Fibroblast of pulmonary artery (primary cell): ENCODE measurements at regions not wholly inside any gene's neighbourhood (a gene's known extent, or its start where the extent isn't known, plus 50 kb on each side); places are given as distances from the start of the nearest gene placed in this dataset.
"Not testable (repeated sequence)": the region's sequence is repeated elsewhere in the genome, so short reads cannot be mapped to it uniquely, and the experiment has no call there.

ENCODE experiments used
- DNase-seq: peaks from one replicate; pipeline ENCODE4 v3.0.0-alpha.2; 2010; ENCODE audit warnings: low read depth
- H3K4me3 ChIP-seq: replicated peaks from 2 replicates; pipeline ENCODE4 v1.5.1; 2011; ENCODE audit warnings: low read depth, mild to moderate bottlenecking, control low read depth, low read length, moderate library complexity
- CTCF ChIP-seq: IDR thresholded peaks from 2 replicates; pipeline ENCODE4 v1.5.1; 2011; ENCODE audit warnings: mild to moderate bottlenecking, control low read depth, low read length, inconsistent platforms; ENCODE audit errors: missing control alignments

DNA sequence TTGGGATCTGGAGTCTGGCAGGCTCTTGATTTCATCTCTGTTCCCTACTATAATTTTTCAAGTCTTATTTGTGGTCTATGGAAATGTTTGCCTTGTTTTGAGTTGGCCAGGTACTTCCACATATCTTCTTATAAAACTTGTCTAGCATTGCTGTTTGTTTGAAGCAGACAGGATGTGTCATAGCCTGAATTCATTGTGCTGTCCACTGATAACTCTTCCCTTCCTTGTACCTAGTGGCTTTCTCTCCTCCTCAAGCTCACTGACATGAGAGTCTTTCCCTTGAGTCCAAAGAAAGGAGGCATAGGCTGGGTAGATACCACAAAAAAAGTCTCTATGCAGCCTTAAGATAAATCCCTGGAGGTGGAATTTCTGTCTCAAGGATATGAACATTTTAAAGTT lies 59.2 kb upstream of the FAM241A start:
- H3K4me3 ChIP-seq: no peak overlapping the region
- DNase-seq: no peak
- TF ChIP-seq CTCF: no peak

DNA sequence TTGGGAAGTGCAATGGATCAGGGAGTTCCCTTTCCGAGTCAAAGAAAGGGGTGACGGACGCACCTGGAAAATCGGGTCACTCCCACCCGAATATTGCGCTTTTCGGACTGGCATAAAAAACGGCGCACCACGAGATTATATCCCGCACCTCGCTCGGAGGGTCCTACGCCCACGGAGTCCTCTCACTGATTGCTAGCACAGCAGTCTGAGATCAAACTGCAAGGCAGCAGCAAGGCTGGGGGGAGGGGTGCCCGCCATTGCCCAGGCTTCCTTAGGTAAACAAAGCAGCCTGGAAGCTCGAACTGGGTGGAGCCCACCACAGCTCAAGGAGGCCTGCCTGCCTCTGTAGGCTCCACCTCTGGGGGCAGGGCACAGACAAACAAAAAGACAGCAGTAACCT lies 58.6 kb upstream of the FAM241A start:
- DNase-seq: not testable (repeated sequence)

DNA sequence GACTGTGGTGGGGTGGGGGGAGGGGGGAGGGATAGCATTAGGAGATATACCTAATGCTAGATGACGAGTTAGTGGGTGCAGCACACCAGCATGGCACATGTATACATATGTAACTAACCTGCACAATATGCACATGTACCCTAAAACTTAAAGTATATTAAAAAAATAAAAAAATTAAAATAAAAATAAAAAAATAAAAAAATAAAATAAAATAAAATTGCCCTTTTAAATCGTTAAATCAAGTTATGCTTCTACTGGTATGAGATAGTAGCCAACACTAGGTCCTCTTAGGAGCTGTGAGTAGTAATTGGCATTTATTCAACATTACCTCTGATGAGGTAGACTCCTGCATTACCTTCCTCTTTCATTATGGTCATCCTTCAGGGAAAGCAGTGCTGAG lies 52.9 kb upstream of the FAM241A start:
- not testable (repeated sequence) for H3K4me3 ChIP-seq, DNase-seq

More for the DNA sequence above, 58.6 kb upstream of the FAM241A start:
- not testable (repeated sequence) for H3K4me3 ChIP-seq

DNA sequence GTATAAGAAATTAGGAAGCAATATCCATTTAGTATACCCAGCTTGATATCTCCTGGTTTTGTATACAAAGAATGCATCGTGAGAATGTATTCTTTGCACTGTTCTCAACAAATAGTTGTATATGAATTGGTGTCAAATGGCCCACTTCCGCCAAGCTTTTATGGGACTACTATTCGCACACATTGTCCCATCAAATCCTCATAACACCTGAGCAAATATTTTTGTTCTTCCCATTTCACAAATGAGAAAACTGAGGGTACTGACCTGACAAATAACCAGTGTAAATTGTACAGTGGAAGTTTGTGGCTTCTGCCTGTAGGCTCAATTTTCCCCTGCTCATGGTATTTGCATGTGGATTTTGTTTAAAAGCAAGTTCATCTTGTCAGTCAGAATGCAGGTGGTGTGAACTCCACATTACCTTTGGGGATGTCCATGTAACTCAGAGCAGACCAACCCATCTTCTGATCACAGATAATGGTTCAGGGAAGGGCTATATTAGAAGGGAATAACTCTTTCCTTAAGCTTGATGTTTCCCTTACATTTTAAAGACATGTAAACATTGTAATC lies 51.5 kb upstream of the FAM241A start:
- TF ChIP-seq CTCF: no peak
- H3K4me3 ChIP-seq: no peak overlapping the region
- no peak for DNase-seq

GRCh38 chr4:112094330-112094729 lies 50.9 kb upstream of the FAM241A start:
- no peak for DNase-seq
- H3K4me3 ChIP-seq: no peak overlapping the region
- TF ChIP-seq CTCF: no peak
